Glomerular visceral epithelial cell (primary cell): ENCODE measurements at regions not wholly inside any gene's neighbourhood (a gene's known extent, or its start where the extent isn't known, plus 50 kb on each side); places are given as distances from the start of the nearest gene placed in this dataset.

ENCODE experiments used
- DNase-seq: peaks from one replicate; pipeline ENCODE4 v3.0.0-alpha.2; 2016; ENCODE audit errors: extremely low spot score

- no peak for DNase-seq
Observed at GRCh38 chr1:239600588-239600987, 214.2 kb downstream of the CHRM3 start.

- DNase-seq = no peak
Observed at GRCh38 chr1:239601108-239601507, 214.7 kb downstream of the CHRM3 start.

GRCh38 chr1:239603530-239603929 lies 217.2 kb downstream of the CHRM3 start:
- no peak for DNase-seq

- DNase-seq = no peak
Observed at GRCh38 chr1:239606850-239607400, 220.6 kb downstream of the CHRM3 start.

GRCh38 chr1:239608469-239608868 lies 222.1 kb downstream of the CHRM3 start:
- DNase-seq = no peak

GRCh38 chr1:239612379-239612778 lies 226.0 kb downstream of the CHRM3 start:
- DNase-seq = no peak

GRCh38 chr1:239616673-239617072 lies 230.3 kb downstream of the CHRM3 start:
- no peak for DNase-seq

GRCh38 chr1:239617259-239617658 lies 230.9 kb downstream of the CHRM3 start:
- no peak for DNase-seq

- no peak for DNase-seq
Observed at GRCh38 chr1:239617731-239618130, 231.4 kb downstream of the CHRM3 start.

- no peak for DNase-seq
Observed at GRCh38 chr1:239619190-239619589, 232.8 kb downstream of the CHRM3 start.

- no peak for DNase-seq
Observed at GRCh38 chr1:239630767-239631166, 244.4 kb downstream of the CHRM3 start.

GRCh38 chr1:239633432-239633831 lies 247.1 kb downstream of the CHRM3 start:
- DNase-seq = no peak

GRCh38 chr1:239635276-239635675 lies 248.9 kb downstream of the CHRM3 start:
- DNase-seq = no peak

- no peak for DNase-seq
Observed at GRCh38 chr1:239636347-239636746, 250.0 kb downstream of the CHRM3 start.

- DNase-seq = no peak
Observed at GRCh38 chr1:239644604-239645003, 258.2 kb downstream of the CHRM3 start.

GRCh38 chr1:239647045-239647444 lies 260.7 kb downstream of the CHRM3 start:
- DNase-seq = no peak

GRCh38 chr1:239647964-239648632 lies 261.7 kb downstream of the CHRM3 start:
- DNase-seq = no peak

- DNase-seq = no peak
Observed at GRCh38 chr1:239655023-239655422, 268.7 kb downstream of the CHRM3 start.

GRCh38 chr1:239657291-239657690 lies 270.9 kb downstream of the CHRM3 start:
- no peak for DNase-seq

- no peak for DNase-seq
Observed at GRCh38 chr1:239662950-239663349, 276.6 kb downstream of the CHRM3 start.

GRCh38 chr1:239672256-239672655 lies 285.9 kb downstream of the CHRM3 start:
- no peak for DNase-seq

- DNase-seq = no peak
Observed at GRCh38 chr1:239675735-239676134, 289.4 kb downstream of the CHRM3 start.

GRCh38 chr1:239676522-239677273 lies 290.3 kb downstream of the CHRM3 start:
- no peak for DNase-seq
